ENCODE measurements at regions not wholly inside any gene's neighbourhood (a gene's known extent, or its start where the extent isn't known, plus 50 kb on each side); places are given as distances from the start of the nearest gene placed in this dataset.

- TF ChIP-seq POLR2A (IDR thresholded peaks at IDR 0.05) (no peak), CTCF (IDR thresholded peaks at IDR 0.05) (no peak)
These were observed 113.7 kb downstream of the DUSP6 start for GRCh38 chr12:89238593-89238992.

All from lower leg skin (tissue), 3 donors.